Esophagus (tissue), 2 donors: ENCODE measurements at regions not wholly inside any gene's neighbourhood (a gene's known extent, or its start where the extent isn't known, plus 50 kb on each side); places are given as distances from the start of the nearest gene placed in this dataset.
A peak's percentile ranks its signal among the peaks of the same experiment; 100 is the strongest.
"Not testable (repeated sequence)": the region's sequence is repeated elsewhere in the genome, so short reads cannot be mapped to it uniquely, and the experiment has no call there.

Experiments used
- H3K27ac ChIP-seq, 2 donors: one replicate each; pipeline ENCODE4 v1.5.1; 2013; ENCODE audit warnings: low read depth in 2 of 2, mild to moderate bottlenecking in 2 of 2, inconsistent platforms in 1 of 2, low read length in 1 of 2, moderate library complexity in 1 of 2
- H3K27me3 ChIP-seq, 2 donors: one replicate each; pipeline ENCODE4 v1.6.1; 2013; ENCODE audit warnings: low read length in 2 of 2, control low read depth in 1 of 2, mild to moderate bottlenecking in 1 of 2; ENCODE audit not compliant: insufficient read depth in 2 of 2, control insufficient read depth in 1 of 2
- H3K36me3 ChIP-seq, 2 donors: one replicate each; pipeline ENCODE4 v1.6.1; 2013; ENCODE audit warnings: low read length in 1 of 2; ENCODE audit not compliant: control insufficient read depth in 2 of 2, insufficient read depth in 2 of 2
- H3K4me1 ChIP-seq, 2 donors: one replicate each; pipeline ENCODE4 v1.6.1; 2013; ENCODE audit warnings: low read length in 1 of 2; ENCODE audit not compliant: control insufficient read depth in 2 of 2, insufficient read depth in 2 of 2
- H3K4me3 ChIP-seq, 2 donors: one replicate each; pipeline ENCODE4 v1.5.1; 2013; ENCODE audit warnings: low read length in 2 of 2, mild to moderate bottlenecking in 2 of 2, low read depth in 1 of 2, moderate library complexity in 1 of 2
- H3K9me3 ChIP-seq, 2 donors: one replicate each; pipeline ENCODE4 v1.6.1; 2013; ENCODE audit warnings: mild to moderate bottlenecking in 2 of 2, low read depth in 1 of 2, low read length in 1 of 2, moderate library complexity in 1 of 2; ENCODE audit not compliant: control insufficient read depth in 2 of 2, insufficient read depth in 1 of 2
- WGBS, 2 donors: extraction: QIAGEN DNeasy Blood & Tissue Kit; methylation state at CpG; one replicate each; pipeline ENCODE4 v1.1.7; 2013; 5-methylcytosine and 5-hydroxymethylcytosine counted together
- donor health status: healthy with polysubstance abuse.
- donor health status: Bipolar disorder and iron deficiency.

- no peaks in the 10 kb centered on the region for H3K27me3 ChIP-seq
- no peaks in the 10 kb centered on the region for H3K9me3 ChIP-seq
- 50 to 55% methylated on average over 7 of the region's 7 CpGs for WGBS, 2 donors
- H3K4me3 ChIP-seq: no peak overlapping the region
- H3K4me1 ChIP-seq: peaks cover 0 to 3% of the 10 kb centered on the region in 2 donors
- no peak overlapping the region for H3K27ac ChIP-seq
- H3K36me3 ChIP-seq: peaks cover under 1 to 2% of the 10 kb centered on the region in 2 donors
Measured at GRCh38 chr7:149625947-149626392, 128.4 kb upstream of the ZNF746 start.

GRCh38 chr7:149625340-149625946 is 127.8 kb upstream of the ZNF746 start:
- Histone ChIP-seq H3K9me3 (no peaks in the 10 kb centered on the region), H3K27ac (no peak overlapping the region), H3K4me3 (no peak overlapping the region), H3K4me1 (peaks cover 0 to 3% of the 10 kb centered on the region in 2 donors), H3K36me3 (peaks cover 6 to 7% of the 10 kb centered on the region in 2 donors), H3K27me3 (no peaks in the 10 kb centered on the region)
- WGBS, 2 donors: 33 to 36% methylated on average over 17 of the region's 17 CpGs

GRCh38 chr7:149624419-149625339 is 127.1 kb upstream of the ZNF746 start:
- no peaks in the 10 kb centered on the region for H3K9me3 ChIP-seq
- peaks cover 0 to 3% of the 10 kb centered on the region in 2 donors for H3K4me1 ChIP-seq
- peak overlapping the region; percentile 91 to 92 for H3K27ac ChIP-seq
- whole genome bisulfite sequencing, 2 donors: 1% methylated on average over 81 to 97 of the region's 97 CpGs
- H3K4me3 ChIP-seq: peak overlapping the region; percentile 88 to 91
- peaks cover 9 to 14% of the 10 kb centered on the region in 2 donors for H3K36me3 ChIP-seq
- H3K27me3 ChIP-seq: no peaks in the 10 kb centered on the region

- no peaks in the 10 kb centered on the region for H3K27me3 ChIP-seq
- peaks cover 9 to 15% of the 10 kb centered on the region in 2 donors for H3K36me3 ChIP-seq
- H3K4me3 ChIP-seq: peak overlapping the region; percentile 88 to 91
- H3K4me1 ChIP-seq: peaks cover 0 to 3% of the 10 kb centered on the region in 2 donors
- H3K9me3 ChIP-seq: no peaks in the 10 kb centered on the region
- H3K27ac ChIP-seq: peak overlapping the region; percentile 91 to 92
- WGBS, 2 donors: 1% methylated on average over 24 to 28 of the region's 28 CpGs
Measured at GRCh38 chr7:149624006-149624405, 126.4 kb upstream of the ZNF746 start.

- 12 to 14% methylated on average over 16 to 18 of the region's 19 CpGs for WGBS, 2 donors
- peak overlapping the region; percentile 91 to 92 for H3K27ac ChIP-seq
- H3K4me3 ChIP-seq: peak overlapping the region; percentile 88 to 91
- H3K36me3 ChIP-seq: peaks cover 9 to 20% of the 10 kb centered on the region in 2 donors
- H3K9me3 ChIP-seq, H3K27me3 ChIP-seq, H3K4me1 ChIP-seq: not testable (repeated sequence)
Measured at GRCh38 chr7:149623262-149623997, 125.8 kb upstream of the ZNF746 start.

- H3K36me3 ChIP-seq: peaks cover 9 to 21% of the 10 kb centered on the region in 2 donors
- no peaks in the 10 kb centered on the region for H3K27me3 ChIP-seq
- no peaks in the 10 kb centered on the region for H3K9me3 ChIP-seq
- 77 to 79% methylated on average over 10 of the region's 10 CpGs for WGBS, 2 donors
- H3K4me1 ChIP-seq: peaks cover 0 to 3% of the 10 kb centered on the region in 2 donors
- no peak overlapping the region for H3K4me3 ChIP-seq
- no peak overlapping the region for H3K27ac ChIP-seq
Measured at GRCh38 chr7:149622444-149623210, 125.0 kb upstream of the ZNF746 start.

- WGBS, 2 donors: 70 to 72% methylated on average over 7 of the region's 7 CpGs
- no peak overlapping the region for H3K4me3 ChIP-seq
- peaks cover 0 to 3% of the 10 kb centered on the region in 2 donors for H3K4me1 ChIP-seq
- no peak overlapping the region for H3K27ac ChIP-seq
- peaks cover 9 to 30% of the 10 kb centered on the region in 2 donors for H3K36me3 ChIP-seq
- no peaks in the 10 kb centered on the region for H3K27me3 ChIP-seq
- no peaks in the 10 kb centered on the region for H3K9me3 ChIP-seq
Measured at GRCh38 chr7:149621776-149622175, 124.2 kb upstream of the ZNF746 start.

- no peak overlapping the region for H3K4me3 ChIP-seq
- peaks cover 13 to 37% of the 10 kb centered on the region in 2 donors for H3K36me3 ChIP-seq
- no peak overlapping the region for H3K27ac ChIP-seq
- H3K27me3 ChIP-seq: no peaks in the 10 kb centered on the region
- WGBS, 2 donors: 69 to 75% methylated on average over 14 of the region's 14 CpGs
- peaks cover 0 to 3% of the 10 kb centered on the region in 2 donors for H3K4me1 ChIP-seq
- no peaks in the 10 kb centered on the region for H3K9me3 ChIP-seq
Measured at GRCh38 chr7:149620961-149621360, 123.4 kb upstream of the ZNF746 start.

- Histone ChIP-seq H3K27ac (no peak overlapping the region), H3K4me1 (no peaks in the 10 kb centered on the region), H3K27me3 (no peaks in the 10 kb centered on the region), H3K4me3 (no peak overlapping the region), H3K9me3 (no peaks in the 10 kb centered on the region), H3K36me3 (peaks cover 31 to 58% of the 10 kb centered on the region in 2 donors)
- 64 to 67% methylated on average over 8 of the region's 8 CpGs for WGBS, 2 donors
Measured at GRCh38 chr7:149616898-149617297, 119.3 kb upstream of the ZNF746 start.
